MCF 10A (cell line): ENCODE measurements at regions not wholly inside any gene's neighbourhood (a gene's known extent, or its start where the extent isn't known, plus 50 kb on each side); places are given as distances from the start of the nearest gene placed in this dataset.

ENCODE experiments used
- BruUV-seq: library from RNA; stranded (reverse); fragments of 400-500 nt; replicated peaks from 2 replicates; lab custom pipeline; 2021; lab: Mats Ljungman, UMichigan
- CTCF ChIA-PET: fragments of 300-600 bp; sonication (Branson Sonifier 250); formaldehyde crosslinking; extraction: SDS; loops from one replicate; lab custom pipeline; 2021; ENCODE audit warnings: antibody characterized with exemption, inconsistent platforms; lab: Yijun Ruan, JAX
- POLR2A ChIA-PET: fragments of 300-600, 350-650 bp; sonication (Branson Sonifier 250); formaldehyde crosslinking; extraction: SDS; loops from one replicate; lab custom pipeline; 2020; ENCODE audit warnings: antibody characterized with exemption, inconsistent platforms; lab: Yijun Ruan, JAX
- DNase-seq: peaks from one replicate; pipeline ENCODE4 v3.0.0-alpha.2; 2018; ENCODE audit not compliant: unreplicated experiment
- H3K27ac Mint-ChIP-seq: one replicate; pipeline ENCODE4 v1.8.0; 2022; ENCODE audit warnings: mild to moderate bottlenecking, low read depth, mixed read lengths; ENCODE audit not compliant: unreplicated experiment
- H3K27me3 Mint-ChIP-seq: one replicate; pipeline ENCODE4 v1.8.0; 2022; ENCODE audit warnings: mixed read lengths; ENCODE audit not compliant: insufficient read depth, unreplicated experiment
- H3K36me3 Mint-ChIP-seq: one replicate; pipeline ENCODE4 v1.8.0; 2022; ENCODE audit warnings: mild to moderate bottlenecking, moderate library complexity, mixed read lengths; ENCODE audit not compliant: insufficient read depth, unreplicated experiment
- H3K4me1 Mint-ChIP-seq: one replicate; pipeline ENCODE4 v1.8.0; 2022; ENCODE audit warnings: mixed read lengths; ENCODE audit not compliant: insufficient read depth, unreplicated experiment
- H3K4me3 Mint-ChIP-seq: one replicate; pipeline ENCODE4 v1.8.0; 2022; ENCODE audit warnings: mild to moderate bottlenecking, moderate library complexity, mixed read lengths; ENCODE audit not compliant: unreplicated experiment
- H3K9me3 Mint-ChIP-seq: one replicate; pipeline ENCODE4 v1.8.0; 2022; ENCODE audit warnings: mixed read lengths; ENCODE audit not compliant: unreplicated experiment
- CTCF ChIP-seq: fragments of 200-600 bp; IDR thresholded peaks from one replicate; pipeline ENCODE4 v1.8.0; 2022; ENCODE audit warnings: antibody characterized with exemption, mild to moderate bottlenecking; ENCODE audit not compliant: unreplicated experiment
- intact Hi-C: fragments of 100-400 bp; cut with micrococcal nuclease; formaldehyde crosslinking; loops from 2 replicates; pipeline ENCODE4 v1.14.1; 2022

GRCh38 chr13:85709072-85709471 is 90.1 kb downstream of the SLITRK6 start:
- TF ChIP-seq CTCF = no peak
- no peak overlapping the region for H3K4me3 Mint-ChIP-seq
- no TSS peak for BruUV-seq
- H3K27ac Mint-ChIP-seq = peak overlapping the region; percentile 72
- H3K4me1 Mint-ChIP-seq = no peaks in the 10 kb centered on the region
- no peak for DNase-seq
- H3K27me3 Mint-ChIP-seq = no peaks in the 10 kb centered on the region
- intact Hi-C loops = loop anchor here (5.0 kb wide), 1 partner anchor 88 kb away; the partner anchor contains the start of gene SLITRK6
- CTCF ChIA-PET = no interaction called here
- POLR2A ChIA-PET = interaction anchor here (1.0 to 1.3 kb wide), 2 partner anchors 12 to 116 kb away, joined by 3 read pairs; no protein-coding TSS in a partner anchor
- H3K36me3 Mint-ChIP-seq = no peaks in the 10 kb centered on the region
- peaks cover 5% of the 10 kb centered on the region for H3K9me3 Mint-ChIP-seq

- intact Hi-C loops = no loop called here
These were observed 98.3 kb downstream of the SLITRK6 start for GRCh38 chr13:85700906-85701305.

GRCh38 chr13:85698256-85698655 is 101.0 kb downstream of the SLITRK6 start:
- Mint-ChIP-seq H3K4me3 (no peak overlapping the region), H3K9me3 (peaks cover 7% of the 10 kb centered on the region), H3K27me3 (no peaks in the 10 kb centered on the region), H3K36me3 (no peaks in the 10 kb centered on the region), H3K4me1 (peaks cover 12% of the 10 kb centered on the region), H3K27ac (no peak overlapping the region)
- intact Hi-C loops = no loop called here
- POLR2A ChIA-PET = no interaction called here
- TF ChIP-seq CTCF = no peak
- no peak for DNase-seq
- CTCF ChIA-PET = interaction anchor here (0.9 kb wide), 1 partner anchor 14 kb away, joined by 3 read pairs; no protein-coding TSS in a partner anchor
- BruUV-seq = no TSS peak

More at GRCh38 chr13:85700906-85701305, 98.3 kb downstream of the SLITRK6 start:
- no peak for DNase-seq
- no peak for TF ChIP-seq CTCF
- Mint-ChIP-seq H3K27me3 (no peaks in the 10 kb centered on the region), H3K36me3 (no peaks in the 10 kb centered on the region), H3K4me1 (peaks cover 5% of the 10 kb centered on the region), H3K27ac (peak overlapping the region; percentile 46), H3K9me3 (peaks cover 11% of the 10 kb centered on the region), H3K4me3 (no peak overlapping the region)
- ChIA-PET CTCF (no interaction called here), POLR2A (no interaction called here)
- no TSS peak for BruUV-seq

- no TSS peak for BruUV-seq
- Mint-ChIP-seq H3K4me1 (peaks cover 7% of the 10 kb centered on the region), H3K4me3 (peak overlapping the region; percentile 59), H3K36me3 (no peaks in the 10 kb centered on the region), H3K27me3 (no peaks in the 10 kb centered on the region), H3K27ac (peak overlapping the region; percentile 19), H3K9me3 (no peaks in the 10 kb centered on the region)
- POLR2A ChIA-PET = interaction anchor here (0.6 kb wide), 1 partner anchor 112 kb away, joined by 5 read pairs; no protein-coding TSS in a partner anchor
- intact Hi-C loops = no loop called here
- CTCF ChIA-PET = interaction anchor here (0.6 to 0.8 kb wide), 2 partner anchors 124 to 147 kb away, joined by 3 to 4 read pairs; no protein-coding TSS in a partner anchor
- DNase-seq = peak; percentile 24
- no peak for TF ChIP-seq CTCF
These were observed 104.2 kb downstream of the SLITRK6 start for GRCh38 chr13:85694992-85695391.
